ENCODE measurements at regions not wholly inside any gene's neighbourhood (a gene's known extent, or its start where the extent isn't known, plus 50 kb on each side); places are given as distances from the start of the nearest gene placed in this dataset.

- no peaks in the 10 kb centered on the region for H3K4me1 Mint-ChIP-seq
- H3K36me3 Mint-ChIP-seq (ENCODE audit: low read depth) = no peaks in the 10 kb centered on the region
- ChIA-PET POLR2A (no interaction called here), CTCF (no interaction called here)
- intact Hi-C loops (cut with micrococcal nuclease) = no loop called here
- TF ChIP-seq CTCF (IDR thresholded peaks at IDR 0.05) = no peak
- H3K27ac Mint-ChIP-seq = no peak overlapping the region
- DNase-seq = no peak
- H3K9me3 Mint-ChIP-seq = peaks cover 3% of the 10 kb centered on the region
- ATAC-seq (ENCODE audit: low read depth) = no peak
- H3K4me3 Mint-ChIP-seq = no peak overlapping the region
- H3K27me3 Mint-ChIP-seq = no peaks in the 10 kb centered on the region
Measured at GRCh38 chr19:28020619-28021258, 1192.2 kb downstream of the UQCRFS1 start.

- CTCF ChIA-PET = no interaction called here
- ATAC-seq (ENCODE audit: low read depth) (no peak), DNase-seq (no peak)
- Mint-ChIP-seq H3K4me1 (no peaks in the 10 kb centered on the region), H3K9me3 (peaks cover 3% of the 10 kb centered on the region), H3K36me3 (ENCODE audit: low read depth) (no peaks in the 10 kb centered on the region), H3K4me3 (no peak overlapping the region), H3K27ac (no peak overlapping the region), H3K27me3 (no peaks in the 10 kb centered on the region)
- intact Hi-C loops (cut with micrococcal nuclease) = no loop called here
- no peak for TF ChIP-seq CTCF (IDR thresholded peaks at IDR 0.05)
- POLR2A ChIA-PET = no interaction called here
Measured at GRCh38 chr19:28019901-28020300, 1193.0 kb downstream of the UQCRFS1 start.

GRCh38 chr19:28019371-28019770 is 1193.6 kb downstream of the UQCRFS1 start:
- H3K27ac Mint-ChIP-seq = no peak overlapping the region
- ChIA-PET POLR2A (no interaction called here), CTCF (no interaction called here)
- no peaks in the 10 kb centered on the region for H3K27me3 Mint-ChIP-seq
- ATAC-seq (ENCODE audit: low read depth) (no peak), DNase-seq (no peak)
- H3K4me3 Mint-ChIP-seq = no peak overlapping the region
- TF ChIP-seq CTCF (IDR thresholded peaks at IDR 0.05) = no peak
- intact Hi-C loops (cut with micrococcal nuclease) = no loop called here
- H3K36me3 Mint-ChIP-seq (ENCODE audit: low read depth) = no peaks in the 10 kb centered on the region
- no peaks in the 10 kb centered on the region for H3K4me1 Mint-ChIP-seq
- peaks cover 3% of the 10 kb centered on the region for H3K9me3 Mint-ChIP-seq

- POLR2A ChIA-PET = no interaction called here
- no peak for TF ChIP-seq CTCF (IDR thresholded peaks at IDR 0.05)
- H3K4me3 Mint-ChIP-seq = no peak overlapping the region
- no peaks in the 10 kb centered on the region for H3K4me1 Mint-ChIP-seq
- CTCF ChIA-PET = no interaction called here
- no peaks in the 10 kb centered on the region for H3K27me3 Mint-ChIP-seq
- no peak for DNase-seq
- H3K27ac Mint-ChIP-seq = no peak overlapping the region
- peaks cover 5% of the 10 kb centered on the region for H3K9me3 Mint-ChIP-seq
- intact Hi-C loops (cut with micrococcal nuclease) = no loop called here
- no peak for ATAC-seq (ENCODE audit: low read depth)
- H3K36me3 Mint-ChIP-seq (ENCODE audit: low read depth) = no peaks in the 10 kb centered on the region
Measured at GRCh38 chr19:28018499-28018898, 1194.5 kb downstream of the UQCRFS1 start.

- no peak for TF ChIP-seq CTCF (IDR thresholded peaks at IDR 0.05)
- peaks cover 6% of the 10 kb centered on the region for H3K9me3 Mint-ChIP-seq
- no peak overlapping the region for H3K27ac Mint-ChIP-seq
- CTCF ChIA-PET = no interaction called here
- ATAC-seq (ENCODE audit: low read depth) = no peak
- no peaks in the 10 kb centered on the region for H3K36me3 Mint-ChIP-seq (ENCODE audit: low read depth)
- no peak overlapping the region for H3K4me3 Mint-ChIP-seq
- H3K4me1 Mint-ChIP-seq = no peaks in the 10 kb centered on the region
- intact Hi-C loops (cut with micrococcal nuclease) = no loop called here
- no peak for DNase-seq
- POLR2A ChIA-PET = no interaction called here
- no peaks in the 10 kb centered on the region for H3K27me3 Mint-ChIP-seq
Measured at GRCh38 chr19:28014615-28015405, 1198.1 kb downstream of the UQCRFS1 start.
